ENCODE measurements at regions not wholly inside any gene's neighbourhood (a gene's known extent, or its start where the extent isn't known, plus 50 kb on each side); places are given as distances from the start of the nearest gene placed in this dataset.
"Not testable (repeated sequence)": the region's sequence is repeated elsewhere in the genome, so short reads cannot be mapped to it uniquely, and the experiment has no call there.

DNA sequence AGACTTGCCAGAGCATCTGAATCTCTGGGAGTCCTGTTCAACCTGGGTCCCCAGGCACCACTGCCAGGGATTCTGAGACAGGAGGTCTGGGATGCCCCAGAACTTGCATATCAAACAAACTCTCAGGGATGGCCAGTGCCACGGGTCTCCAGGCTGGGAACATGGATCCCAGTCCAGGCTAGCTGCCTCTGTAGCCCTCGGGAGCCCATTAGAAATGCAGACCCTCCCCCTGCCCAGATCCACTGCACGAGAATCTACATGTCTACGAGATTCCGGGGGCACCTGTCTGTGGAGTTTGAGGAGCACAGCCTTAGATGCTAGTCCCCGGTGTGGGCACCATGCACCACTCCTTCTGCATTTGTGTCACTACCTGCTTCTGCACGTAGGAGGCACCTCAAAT is 183.9 kb downstream of the NPIPB11 start:
- not testable (repeated sequence) for H3K9me3 ChIP-seq (ENCODE audit: control insufficient read depth in 2 of 2, insufficient read depth in 1 of 2, low read depth in 1 of 2, low read length in 1 of 2); H3K36me3 ChIP-seq (ENCODE audit: control insufficient read depth in 2 of 2, insufficient read depth in 2 of 2, low read length in 1 of 2); H3K27ac ChIP-seq (ENCODE audit: low read depth in 2 of 2, low read length in 1 of 2); H3K27me3 ChIP-seq (ENCODE audit: control insufficient read depth in 1 of 2, insufficient read depth in 2 of 2, low read length in 2 of 2); H3K4me1 ChIP-seq (ENCODE audit: control insufficient read depth in 2 of 2, insufficient read depth in 2 of 2, low read length in 1 of 2); H3K4me3 ChIP-seq (ENCODE audit: low read depth in 1 of 2, low read length in 2 of 2)
- 96 to 97% methylated on average over 5 to 7 of the region's 7 CpGs for WGBS, 2 donors

DNA sequence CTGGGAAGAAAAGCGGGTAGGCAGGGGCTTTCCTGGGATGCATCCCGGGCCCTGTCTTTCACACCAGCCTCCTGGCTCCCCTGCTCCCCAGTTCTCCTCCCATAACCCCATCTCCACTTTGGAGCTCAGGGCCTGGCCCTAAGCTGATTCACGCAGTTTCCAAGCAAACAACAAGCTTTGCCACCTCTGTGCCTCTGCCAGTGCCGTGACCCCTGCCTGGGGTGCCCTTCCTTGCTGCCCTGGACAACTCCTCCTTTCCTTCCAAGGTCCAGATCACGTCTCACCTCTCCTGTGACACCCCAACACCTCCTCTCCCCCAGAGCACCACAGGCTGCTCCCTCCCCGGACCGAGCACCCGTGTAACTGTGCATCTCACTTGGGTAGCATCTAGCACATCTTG is 184.5 kb downstream of the NPIPB11 start:
- H3K4me3 ChIP-seq (ENCODE audit: low read depth in 1 of 2, low read length in 2 of 2); H3K36me3 ChIP-seq (ENCODE audit: control insufficient read depth in 2 of 2, insufficient read depth in 2 of 2, low read length in 1 of 2); H3K9me3 ChIP-seq (ENCODE audit: control insufficient read depth in 2 of 2, insufficient read depth in 1 of 2, low read depth in 1 of 2, low read length in 1 of 2); H3K27ac ChIP-seq (ENCODE audit: low read depth in 2 of 2, low read length in 1 of 2); H3K4me1 ChIP-seq (ENCODE audit: control insufficient read depth in 2 of 2, insufficient read depth in 2 of 2, low read length in 1 of 2); H3K27me3 ChIP-seq (ENCODE audit: control insufficient read depth in 1 of 2, insufficient read depth in 2 of 2, low read length in 2 of 2): not testable (repeated sequence)
- WGBS, 2 donors: 84 to 94% methylated on average over 6 to 8 of the region's 8 CpGs

GRCh38 chr16:29221281-29221955 is 185.1 kb downstream of the NPIPB11 start:
- H3K27ac ChIP-seq (ENCODE audit: low read depth in 2 of 2, low read length in 1 of 2); H3K4me3 ChIP-seq (ENCODE audit: low read depth in 1 of 2, low read length in 2 of 2): not testable (repeated sequence)
- WGBS, 2 donors: 80 to 81% methylated on average over 9 to 10 of the region's 10 CpGs

DNA sequence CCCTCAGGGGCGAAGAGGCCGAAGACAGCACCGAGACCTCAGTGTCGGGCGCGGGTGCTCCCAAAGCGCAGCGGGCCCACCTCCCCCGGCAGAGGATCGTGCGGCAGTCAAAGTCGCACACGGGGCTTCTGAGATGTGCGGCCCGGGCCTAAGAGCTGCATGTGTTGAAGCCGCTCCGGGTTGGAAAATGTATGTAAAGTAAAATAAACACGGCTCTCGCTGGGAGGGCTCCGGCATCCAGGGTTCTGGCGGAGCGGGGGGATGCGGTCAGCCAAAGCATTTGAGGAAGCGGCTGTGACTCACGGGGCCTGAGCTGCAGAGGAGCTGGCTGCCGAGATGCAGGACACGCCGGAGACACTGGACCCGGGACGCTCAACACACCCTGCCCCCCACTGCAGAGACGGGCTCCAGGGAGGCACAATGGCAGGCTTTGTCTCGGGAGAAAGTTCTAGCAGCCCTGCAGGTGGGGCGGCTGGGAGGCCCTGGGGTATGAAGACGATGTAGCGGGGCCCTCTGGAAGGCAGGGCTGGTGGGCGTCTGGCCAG is 185.8 kb downstream of the NPIPB11 start:
- H3K4me3 ChIP-seq (ENCODE audit: low read depth in 1 of 2, low read length in 2 of 2); H3K4me1 ChIP-seq (ENCODE audit: control insufficient read depth in 2 of 2, insufficient read depth in 2 of 2, low read length in 1 of 2); H3K27ac ChIP-seq (ENCODE audit: low read depth in 2 of 2, low read length in 1 of 2); H3K9me3 ChIP-seq (ENCODE audit: control insufficient read depth in 2 of 2, insufficient read depth in 1 of 2, low read depth in 1 of 2, low read length in 1 of 2); H3K27me3 ChIP-seq (ENCODE audit: control insufficient read depth in 1 of 2, insufficient read depth in 2 of 2, low read length in 2 of 2); H3K36me3 ChIP-seq (ENCODE audit: control insufficient read depth in 2 of 2, insufficient read depth in 2 of 2, low read length in 1 of 2): not testable (repeated sequence)
- WGBS, 2 donors: 63 to 70% methylated on average over 27 to 31 of the region's 36 CpGs

More at GRCh38 chr16:29221281-29221955, 185.1 kb downstream of the NPIPB11 start:
- not testable (repeated sequence) for H3K27me3 ChIP-seq (ENCODE audit: control insufficient read depth in 1 of 2, insufficient read depth in 2 of 2, low read length in 2 of 2); H3K36me3 ChIP-seq (ENCODE audit: control insufficient read depth in 2 of 2, insufficient read depth in 2 of 2, low read length in 1 of 2); H3K4me1 ChIP-seq (ENCODE audit: control insufficient read depth in 2 of 2, insufficient read depth in 2 of 2, low read length in 1 of 2); H3K9me3 ChIP-seq (ENCODE audit: control insufficient read depth in 2 of 2, insufficient read depth in 1 of 2, low read depth in 1 of 2, low read length in 1 of 2)

GRCh38 chr16:29219966-29220646 is 186.4 kb downstream of the NPIPB11 start:
- WGBS, 2 donors: 68 to 82% methylated on average over 23 to 24 of the region's 24 CpGs
- not testable (repeated sequence) for H3K9me3 ChIP-seq (ENCODE audit: control insufficient read depth in 2 of 2, insufficient read depth in 1 of 2, low read depth in 1 of 2, low read length in 1 of 2); H3K27me3 ChIP-seq (ENCODE audit: control insufficient read depth in 1 of 2, insufficient read depth in 2 of 2, low read length in 2 of 2); H3K4me1 ChIP-seq (ENCODE audit: control insufficient read depth in 2 of 2, insufficient read depth in 2 of 2, low read length in 1 of 2); H3K4me3 ChIP-seq (ENCODE audit: low read depth in 1 of 2, low read length in 2 of 2); H3K27ac ChIP-seq (ENCODE audit: low read depth in 2 of 2, low read length in 1 of 2); H3K36me3 ChIP-seq (ENCODE audit: control insufficient read depth in 2 of 2, insufficient read depth in 2 of 2, low read length in 1 of 2)

DNA sequence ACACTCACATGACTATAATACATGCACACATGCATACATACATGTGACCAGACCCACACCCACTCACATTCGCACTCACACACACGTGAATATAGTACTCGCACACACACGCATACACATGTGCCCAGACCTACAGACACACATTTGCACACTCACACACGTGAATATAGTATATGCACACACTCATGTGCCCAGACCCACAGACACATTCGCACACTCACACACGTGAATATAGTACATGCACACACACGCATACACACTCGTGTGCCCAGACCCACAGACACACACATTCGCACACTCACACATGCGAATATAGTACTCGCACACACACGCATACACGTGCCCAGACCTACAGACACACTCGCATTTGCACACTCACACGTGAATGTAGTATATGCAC is 186.9 kb downstream of the NPIPB11 start:
- H3K27ac ChIP-seq (ENCODE audit: low read depth in 2 of 2, low read length in 1 of 2); H3K4me3 ChIP-seq (ENCODE audit: low read depth in 1 of 2, low read length in 2 of 2); H3K9me3 ChIP-seq (ENCODE audit: control insufficient read depth in 2 of 2, insufficient read depth in 1 of 2, low read depth in 1 of 2, low read length in 1 of 2); H3K4me1 ChIP-seq (ENCODE audit: control insufficient read depth in 2 of 2, insufficient read depth in 2 of 2, low read length in 1 of 2); H3K27me3 ChIP-seq (ENCODE audit: control insufficient read depth in 1 of 2, insufficient read depth in 2 of 2, low read length in 2 of 2); H3K36me3 ChIP-seq (ENCODE audit: control insufficient read depth in 2 of 2, insufficient read depth in 2 of 2, low read length in 1 of 2): not testable (repeated sequence)
- 95 to 96% methylated on average over 16 of the region's 16 CpGs for WGBS, 2 donors

DNA sequence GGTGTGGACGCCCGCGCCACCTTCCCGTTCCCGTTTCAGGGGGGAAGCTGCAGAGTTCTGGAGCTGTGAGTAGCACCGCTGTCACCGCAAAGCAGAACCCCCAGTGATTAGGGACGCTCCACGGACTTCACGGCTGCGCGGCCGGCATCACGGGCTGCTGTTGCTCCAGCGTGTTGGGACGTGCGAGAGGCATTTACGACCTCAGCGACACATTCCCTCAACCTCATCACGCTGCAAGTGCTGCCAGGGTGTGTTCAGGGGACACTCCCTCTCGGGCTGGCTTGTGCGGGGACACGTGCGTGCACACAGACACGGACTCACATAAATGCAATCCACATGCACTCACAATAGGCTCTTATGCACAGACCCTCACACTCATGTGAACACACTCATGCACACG is 187.9 kb downstream of the NPIPB11 start:
- H3K4me3 ChIP-seq (ENCODE audit: low read depth in 1 of 2, low read length in 2 of 2); H3K4me1 ChIP-seq (ENCODE audit: control insufficient read depth in 2 of 2, insufficient read depth in 2 of 2, low read length in 1 of 2); H3K36me3 ChIP-seq (ENCODE audit: control insufficient read depth in 2 of 2, insufficient read depth in 2 of 2, low read length in 1 of 2); H3K27ac ChIP-seq (ENCODE audit: low read depth in 2 of 2, low read length in 1 of 2); H3K9me3 ChIP-seq (ENCODE audit: control insufficient read depth in 2 of 2, insufficient read depth in 1 of 2, low read depth in 1 of 2, low read length in 1 of 2); H3K27me3 ChIP-seq (ENCODE audit: control insufficient read depth in 1 of 2, insufficient read depth in 2 of 2, low read length in 2 of 2): not testable (repeated sequence)
- WGBS, 2 donors: 82 to 85% methylated on average over 12 to 26 of the region's 26 CpGs

DNA sequence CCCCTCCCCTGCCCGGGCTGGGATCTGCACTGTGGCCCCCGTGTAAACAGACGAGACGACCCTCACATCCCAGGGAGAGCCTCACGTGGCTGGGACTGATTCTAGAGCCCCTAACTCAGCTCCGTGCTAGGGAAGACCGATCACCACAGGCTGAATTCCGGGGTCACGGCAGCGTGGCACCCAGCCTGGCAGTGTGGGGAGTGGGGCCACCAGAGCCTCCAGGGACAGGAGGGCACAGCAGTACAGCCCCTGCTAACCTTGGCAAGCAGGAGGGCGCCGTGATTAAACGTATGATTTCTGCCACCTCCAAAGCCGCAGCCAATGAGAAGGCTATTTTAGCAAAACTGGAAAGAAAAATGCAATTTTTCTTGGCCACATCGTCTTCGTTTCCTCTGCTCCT is 188.3 kb downstream of the NPIPB11 start:
- not testable (repeated sequence) for H3K4me3 ChIP-seq (ENCODE audit: low read depth in 1 of 2, low read length in 2 of 2)

DNA sequence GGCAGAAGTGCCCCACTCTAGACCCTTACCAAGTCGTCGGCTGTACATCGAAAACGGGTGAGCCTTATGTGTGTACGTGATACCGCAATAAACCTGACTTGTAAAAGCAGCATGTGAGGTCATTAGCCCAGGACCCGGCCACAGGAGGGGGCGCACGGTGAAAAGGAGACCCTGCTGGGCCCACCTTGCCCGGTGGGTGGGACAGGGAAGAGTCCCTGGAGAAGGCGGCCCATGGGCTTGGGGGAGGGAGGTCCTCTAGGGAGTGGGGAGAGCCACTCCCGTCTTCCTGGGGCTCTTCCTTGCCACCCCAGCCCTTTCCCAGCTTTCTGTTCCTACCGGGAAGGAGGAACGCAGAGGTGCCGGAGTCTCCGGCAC is 188.8 kb downstream of the NPIPB11 start:
- H3K9me3 ChIP-seq (ENCODE audit: control insufficient read depth in 2 of 2, insufficient read depth in 1 of 2, low read depth in 1 of 2, low read length in 1 of 2); H3K27ac ChIP-seq (ENCODE audit: low read depth in 2 of 2, low read length in 1 of 2); H3K36me3 ChIP-seq (ENCODE audit: control insufficient read depth in 2 of 2, insufficient read depth in 2 of 2, low read length in 1 of 2); H3K27me3 ChIP-seq (ENCODE audit: control insufficient read depth in 1 of 2, insufficient read depth in 2 of 2, low read length in 2 of 2); H3K4me3 ChIP-seq (ENCODE audit: low read depth in 1 of 2, low read length in 2 of 2); H3K4me1 ChIP-seq (ENCODE audit: control insufficient read depth in 2 of 2, insufficient read depth in 2 of 2, low read length in 1 of 2): not testable (repeated sequence)
- WGBS, 2 donors: 87 to 91% methylated on average over 12 of the region's 16 CpGs

More for the DNA sequence above, 188.3 kb downstream of the NPIPB11 start:
- not testable (repeated sequence) for H3K9me3 ChIP-seq (ENCODE audit: control insufficient read depth in 2 of 2, insufficient read depth in 1 of 2, low read depth in 1 of 2, low read length in 1 of 2); H3K27me3 ChIP-seq (ENCODE audit: control insufficient read depth in 1 of 2, insufficient read depth in 2 of 2, low read length in 2 of 2); H3K36me3 ChIP-seq (ENCODE audit: control insufficient read depth in 2 of 2, insufficient read depth in 2 of 2, low read length in 1 of 2); H3K27ac ChIP-seq (ENCODE audit: low read depth in 2 of 2, low read length in 1 of 2); H3K4me1 ChIP-seq (ENCODE audit: control insufficient read depth in 2 of 2, insufficient read depth in 2 of 2, low read length in 1 of 2)
- 85 to 87% methylated on average over 5 to 11 of the region's 16 CpGs for WGBS, 2 donors

DNA sequence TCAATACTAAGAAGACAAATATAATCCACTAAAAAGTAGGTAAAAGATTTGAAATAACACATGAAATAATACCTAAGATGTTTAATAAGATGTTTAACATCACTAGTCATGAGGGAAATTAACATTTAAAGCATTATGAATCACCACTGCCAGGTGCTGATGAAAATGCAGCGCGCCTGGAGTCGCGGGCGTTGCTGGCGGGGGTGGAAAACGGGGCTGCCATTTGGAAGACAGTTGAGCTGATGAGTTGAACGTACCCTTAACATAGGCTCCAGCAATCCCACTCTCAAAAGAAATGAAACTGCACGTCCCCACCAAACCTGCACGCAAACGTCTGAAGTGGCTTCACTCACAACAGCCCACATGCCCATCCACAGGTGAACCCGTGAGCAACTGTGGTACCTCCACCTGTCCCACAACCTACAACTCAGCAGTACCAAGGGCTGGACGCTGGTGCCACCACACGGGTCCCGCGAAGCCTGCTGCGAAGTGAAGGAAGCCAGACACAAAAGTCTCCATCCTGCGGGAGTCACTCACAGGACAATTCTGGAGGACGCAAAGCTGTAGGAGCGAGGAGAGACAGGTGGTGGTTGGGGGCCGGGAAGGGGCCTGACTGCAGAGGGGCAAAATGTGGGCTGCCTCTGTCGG is 189.3 kb downstream of the NPIPB11 start:
- not testable (repeated sequence) for H3K27ac ChIP-seq (ENCODE audit: low read depth in 2 of 2, low read length in 1 of 2); H3K27me3 ChIP-seq (ENCODE audit: control insufficient read depth in 1 of 2, insufficient read depth in 2 of 2, low read length in 2 of 2); H3K9me3 ChIP-seq (ENCODE audit: control insufficient read depth in 2 of 2, insufficient read depth in 1 of 2, low read depth in 1 of 2, low read length in 1 of 2); H3K4me3 ChIP-seq (ENCODE audit: low read depth in 1 of 2, low read length in 2 of 2); H3K36me3 ChIP-seq (ENCODE audit: control insufficient read depth in 2 of 2, insufficient read depth in 2 of 2, low read length in 1 of 2); H3K4me1 ChIP-seq (ENCODE audit: control insufficient read depth in 2 of 2, insufficient read depth in 2 of 2, low read length in 1 of 2)
- WGBS, 2 donors: 90 to 93% methylated on average over 22 of the region's 22 CpGs

Measured in esophagus (tissue), 2 donors.